OCI-LY1 (cell line): ENCODE measurements at regions not wholly inside any gene's neighbourhood (a gene's known extent, or its start where the extent isn't known, plus 50 kb on each side); places are given as distances from the start of the nearest gene placed in this dataset.

Source experiments
- CTCF ChIP-seq: fragments of 200-600 bp; sonication (generic), shearing (Covaris generic); IDR thresholded peaks from 2 replicates; pipeline ENCODE4 v1.5.1; 2017; ENCODE audit warnings: mild to moderate bottlenecking, antibody characterized with exemption, low read length, moderate library complexity, mixed read lengths
- EZH2 ChIP-seq: fragments of 200-600 bp; sonication (generic), shearing (Covaris generic); IDR thresholded peaks from 2 replicates; pipeline ENCODE4 v1.8.0; 2017; ENCODE audit warnings: borderline replicate concordance, mixed run types, mild to moderate bottlenecking, antibody characterized with exemption, low read length, moderate library complexity, mixed read lengths

GRCh38 chr17:72426321-72426720, 305.5 kb downstream of the SOX9 start:
- no peak for TF ChIP-seq CTCF
- no peak for TF ChIP-seq EZH2
